Esophagus squamous epithelium (tissue), 5 donors: ENCODE measurements at regions not wholly inside any gene's neighbourhood (a gene's known extent, or its start where the extent isn't known, plus 50 kb on each side); places are given as distances from the start of the nearest gene placed in this dataset.

Source experiments
- DNase-seq: peaks from one replicate; lab custom pipeline; 2025; lab: John Stamatoyannopoulos, UW
- H3K27ac ChIP-seq, 4 donors: fragments of 200-600 bp; sonication (generic); one replicate each; pipeline ENCODE4 v1.5.1; 2016 to 2019; ENCODE audit warnings: mild to moderate bottlenecking in 1 of 4
- H3K27me3 ChIP-seq, 4 donors: fragments of 200-600 bp; sonication (generic); 1 replicate in 3 of 4; 2 replicates in 1 of 4; pipeline versions ENCODE4 v1.5.1 to v1.6.0; 2017 to 2021; ENCODE audit warnings: antibody characterized with exemption in 1 of 4
- H3K36me3 ChIP-seq, 3 donors: fragments of 200-600 bp; sonication (generic); one replicate each; pipeline ENCODE4 v1.5.1; 2016 to 2019
- H3K4me1 ChIP-seq, 3 donors: fragments of 200-600 bp; sonication (generic); one replicate each; pipeline ENCODE4 v1.5.1; 2017 to 2019
- H3K4me3 ChIP-seq, 4 donors: fragments of 200-600 bp; sonication (generic); 1 replicate in 3 of 4; 2 replicates in 1 of 4; pipeline ENCODE4 v1.5.1; 2016 to 2019; ENCODE audit warnings: mild to moderate bottlenecking in 2 of 4, moderate library complexity in 1 of 4
- H3K9me3 ChIP-seq, 3 donors: fragments of 200-600 bp; sonication (generic); one replicate each; pipeline ENCODE4 v1.5.1; 2016 to 2019
- POLR2A ChIP-seq, 4 donors: fragments of 450-650 bp; IDR thresholded peaks; one replicate each; pipeline ENCODE4 v1.6.1; 2017; ENCODE audit warnings: antibody characterized with exemption in 4 of 4, mild to moderate bottlenecking in 4 of 4, moderate library complexity in 3 of 4
- WGBS, 2 donors: methylation state at CpG; one replicate each; pipeline ENCODE4 v1.1.5; 2018; 5-methylcytosine and 5-hydroxymethylcytosine counted together
- intact Hi-C: fragments of 100-400 bp; cut with DNase I; formaldehyde crosslinking; loops from one replicate; pipeline ENCODE4 v1.15.0; 2022
- TF ChIP-seq, protein P1 (sequence below), 6 experiments: fragments of 450-650 bp in 4 of 6; fragments of 200-600 bp in 2 of 6; sonication (generic) in 2 of 6; IDR thresholded peaks; one replicate each; pipeline ENCODE4 v1.5.1; 2016 to 2019; ENCODE audit warnings: antibody characterized with exemption in 6 of 6, mild to moderate bottlenecking in 4 of 6, moderate library complexity in 4 of 6
- donor health status: DM: yes; HTN: yes; CAD: no.

DNA sequence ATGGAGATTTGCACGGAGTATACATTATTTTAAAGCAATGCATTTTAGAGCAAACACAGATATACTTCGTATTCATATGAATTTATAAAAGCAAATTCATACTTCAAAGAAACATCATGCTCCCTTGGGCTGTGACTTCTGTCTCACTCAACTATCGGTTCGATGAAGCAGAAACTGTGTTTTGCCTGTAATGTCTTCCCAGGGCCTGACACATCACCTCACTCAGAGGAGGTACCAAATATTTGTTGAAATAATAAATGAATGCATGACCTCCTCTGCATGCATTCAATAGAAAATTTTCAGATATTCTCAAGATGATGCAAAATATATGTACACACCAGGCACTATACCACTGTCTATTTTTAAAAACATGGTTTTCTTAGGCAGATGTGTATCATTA lies 432.7 kb downstream of the EFNB2 start:
- no peak for DNase-seq
- H3K36me3 ChIP-seq: no peaks in the 10 kb centered on the region
- no peak overlapping the region for H3K27ac ChIP-seq
- H3K4me3 ChIP-seq: no peak overlapping the region
- H3K9me3 ChIP-seq: no peaks in the 10 kb centered on the region
- intact Hi-C loops: no loop called here
- peaks cover 0 to 12% (median 0%) of the 10 kb centered on the region in 3 donors for H3K4me1 ChIP-seq
- no peak for TF ChIP-seq POLR2A (IDR thresholded peaks at IDR 0.05)
- TF ChIP-seq, protein P1, sequence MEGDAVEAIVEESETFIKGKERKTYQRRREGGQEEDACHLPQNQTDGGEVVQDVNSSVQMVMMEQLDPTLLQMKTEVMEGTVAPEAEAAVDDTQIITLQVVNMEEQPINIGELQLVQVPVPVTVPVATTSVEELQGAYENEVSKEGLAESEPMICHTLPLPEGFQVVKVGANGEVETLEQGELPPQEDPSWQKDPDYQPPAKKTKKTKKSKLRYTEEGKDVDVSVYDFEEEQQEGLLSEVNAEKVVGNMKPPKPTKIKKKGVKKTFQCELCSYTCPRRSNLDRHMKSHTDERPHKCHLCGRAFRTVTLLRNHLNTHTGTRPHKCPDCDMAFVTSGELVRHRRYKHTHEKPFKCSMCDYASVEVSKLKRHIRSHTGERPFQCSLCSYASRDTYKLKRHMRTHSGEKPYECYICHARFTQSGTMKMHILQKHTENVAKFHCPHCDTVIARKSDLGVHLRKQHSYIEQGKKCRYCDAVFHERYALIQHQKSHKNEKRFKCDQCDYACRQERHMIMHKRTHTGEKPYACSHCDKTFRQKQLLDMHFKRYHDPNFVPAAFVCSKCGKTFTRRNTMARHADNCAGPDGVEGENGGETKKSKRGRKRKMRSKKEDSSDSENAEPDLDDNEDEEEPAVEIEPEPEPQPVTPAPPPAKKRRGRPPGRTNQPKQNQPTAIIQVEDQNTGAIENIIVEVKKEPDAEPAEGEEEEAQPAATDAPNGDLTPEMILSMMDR (IDR thresholded peaks at IDR 0.05): no peak
- H3K27me3 ChIP-seq: no peaks in the 10 kb centered on the region
- WGBS, 2 donors: 88 to 94% methylated on average over 4 of the region's 4 CpGs

DNA sequence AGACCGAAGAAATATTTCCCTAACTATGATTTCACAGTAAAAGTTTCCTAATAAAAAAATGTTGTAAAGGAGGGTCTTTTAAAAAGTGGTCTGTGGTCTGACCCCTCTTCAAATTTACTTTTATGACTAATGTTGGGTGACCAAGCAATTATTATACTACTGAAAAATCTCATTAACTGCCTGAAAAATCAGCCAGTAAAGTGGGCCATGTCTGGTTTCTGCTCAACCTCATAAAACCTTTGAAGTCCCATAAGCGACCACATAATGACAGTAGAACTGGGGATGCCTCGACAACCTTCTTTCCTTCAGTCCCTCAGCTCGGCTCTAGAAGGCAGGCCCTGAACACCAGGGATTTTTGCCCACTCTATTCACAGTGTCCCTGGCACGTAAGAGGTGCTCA lies 434.3 kb downstream of the EFNB2 start:
- H3K9me3 ChIP-seq: no peaks in the 10 kb centered on the region
- H3K27me3 ChIP-seq: no peaks in the 10 kb centered on the region
- TF ChIP-seq, protein P1 (IDR thresholded peaks at IDR 0.05): no peak
- no peak for TF ChIP-seq POLR2A (IDR thresholded peaks at IDR 0.05)
- intact Hi-C loops: no loop called here
- no peaks in the 10 kb centered on the region for H3K36me3 ChIP-seq
- H3K4me1 ChIP-seq: peaks cover 0 to 12% (median 0%) of the 10 kb centered on the region in 3 donors
- no peak for DNase-seq
- H3K4me3 ChIP-seq: no peak overlapping the region
- H3K27ac ChIP-seq: no peak overlapping the region
- 77 to 84% methylated on average over 5 of the region's 5 CpGs for WGBS, 2 donors

DNA sequence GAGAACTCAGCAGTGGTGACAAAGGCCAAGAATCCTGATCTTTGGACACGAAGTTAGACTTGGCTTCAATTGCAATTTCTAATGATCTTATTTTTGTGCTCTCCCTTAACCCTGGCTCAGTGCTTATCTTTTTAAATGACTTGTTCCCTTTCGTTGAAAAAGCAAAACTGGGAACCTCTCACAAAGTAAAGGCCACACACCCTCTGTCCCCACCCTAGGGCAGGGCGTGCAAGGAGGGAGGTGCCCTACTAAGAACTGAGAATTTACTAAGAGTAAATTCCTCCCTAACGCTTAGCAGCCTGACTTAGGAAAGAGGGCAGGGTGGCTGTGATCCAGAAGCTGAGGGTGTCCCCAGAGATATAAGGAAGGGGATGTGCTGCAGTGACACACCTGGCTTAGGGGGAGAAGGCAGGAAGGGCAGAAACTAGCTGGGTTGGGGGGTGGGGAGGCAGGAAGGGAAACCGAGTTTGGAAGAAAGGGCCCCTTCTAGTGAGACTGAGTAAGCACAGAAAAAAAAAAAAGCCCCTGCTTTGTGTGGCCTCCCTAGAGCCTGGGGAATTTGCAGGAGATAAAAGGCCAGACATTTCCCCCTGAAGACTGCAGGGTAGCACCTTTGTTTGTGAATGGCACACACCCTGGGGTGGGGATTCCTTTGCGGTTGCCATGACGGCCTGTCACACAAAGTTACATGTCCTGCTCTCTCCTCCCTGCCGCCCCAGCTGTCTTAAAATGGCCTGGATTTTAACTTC lies 435.1 kb downstream of the EFNB2 start:
- H3K27ac ChIP-seq: peak overlapping the region in 3 of 4 donors; percentile 52 to 64 (median 60)
- no peaks in the 10 kb centered on the region for H3K9me3 ChIP-seq
- WGBS, 2 donors: 30 to 44% methylated on average over 6 to 8 of the region's 8 CpGs
- peaks cover 0 to 12% (median 0%) of the 10 kb centered on the region in 3 donors for H3K4me1 ChIP-seq
- no peaks in the 10 kb centered on the region for H3K36me3 ChIP-seq
- H3K27me3 ChIP-seq: no peaks in the 10 kb centered on the region
- TF ChIP-seq, protein P1 (IDR thresholded peaks at IDR 0.05): no peak
- no peak for TF ChIP-seq POLR2A (IDR thresholded peaks at IDR 0.05)
- intact Hi-C loops: no loop called here
- no peak for DNase-seq
- H3K4me3 ChIP-seq: no peak overlapping the region

GRCh38 chr13:106099765-106100164 lies 435.7 kb downstream of the EFNB2 start:
- TF ChIP-seq, protein P1 (IDR thresholded peaks at IDR 0.05): no peak
- TF ChIP-seq POLR2A (IDR thresholded peaks at IDR 0.05): no peak
- 89 to 91% methylated on average over 13 of the region's 13 CpGs for WGBS, 2 donors
- intact Hi-C loops: loop anchor here (10.0 kb wide), 1 partner anchor 435 kb away; the partner anchor contains the start of gene EFNB2
- no peaks in the 10 kb centered on the region for H3K9me3 ChIP-seq
- no peaks in the 10 kb centered on the region for H3K36me3 ChIP-seq
- peak overlapping the region in 2 of 4 donors; percentile 14 to 17 for H3K27ac ChIP-seq
- no peak overlapping the region for H3K4me3 ChIP-seq
- no peak for DNase-seq
- H3K4me1 ChIP-seq: peaks cover 0 to 12% (median 0%) of the 10 kb centered on the region in 3 donors
- no peaks in the 10 kb centered on the region for H3K27me3 ChIP-seq

DNA sequence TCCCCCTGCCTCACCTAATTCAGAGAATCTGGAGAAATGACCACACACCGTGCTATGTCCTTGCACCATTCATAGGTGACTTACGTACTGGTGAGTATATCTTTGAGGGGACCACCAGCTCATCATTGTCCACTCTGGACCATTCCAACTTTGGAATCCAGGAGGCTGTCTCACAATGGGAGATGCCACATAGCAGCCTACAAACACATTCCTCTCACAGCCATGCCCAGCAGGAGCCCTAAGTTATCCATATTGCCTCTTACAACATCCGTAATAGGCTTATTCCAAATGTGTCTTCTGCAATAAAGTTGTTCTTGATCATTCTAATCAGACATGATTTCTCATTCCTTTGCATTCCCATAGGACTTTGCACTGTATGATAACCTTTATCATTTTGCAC lies 436.7 kb downstream of the EFNB2 start:
- H3K27me3 ChIP-seq: no peaks in the 10 kb centered on the region
- H3K36me3 ChIP-seq: no peaks in the 10 kb centered on the region
- DNase-seq: no peak
- H3K4me3 ChIP-seq: no peak overlapping the region
- TF ChIP-seq POLR2A (IDR thresholded peaks at IDR 0.05): no peak
- TF ChIP-seq, protein P1 (IDR thresholded peaks at IDR 0.05): no peak
- peaks cover 0 to 12% (median 0%) of the 10 kb centered on the region in 3 donors for H3K4me1 ChIP-seq
- 97 to 100% methylated on average over 3 of the region's 3 CpGs for WGBS, 2 donors
- H3K27ac ChIP-seq: no peak overlapping the region
- H3K9me3 ChIP-seq: no peaks in the 10 kb centered on the region
- intact Hi-C loops: loop anchor here (10.0 kb wide), 1 partner anchor 436 kb away; the partner anchor contains the start of gene EFNB2
